ENCODE measurements at regions not wholly inside any gene's neighbourhood (a gene's known extent, or its start where the extent isn't known, plus 50 kb on each side); places are given as distances from the start of the nearest gene placed in this dataset. TPM values are rescaled to one million over a fixed set of nuclear protein-coding genes. Genes with fewer than 3 reads are reported as not detected.
"Not testable (repeated sequence)": the region's sequence is repeated elsewhere in the genome, so short reads cannot be mapped to it uniquely, and the experiment has no call there.

DNA sequence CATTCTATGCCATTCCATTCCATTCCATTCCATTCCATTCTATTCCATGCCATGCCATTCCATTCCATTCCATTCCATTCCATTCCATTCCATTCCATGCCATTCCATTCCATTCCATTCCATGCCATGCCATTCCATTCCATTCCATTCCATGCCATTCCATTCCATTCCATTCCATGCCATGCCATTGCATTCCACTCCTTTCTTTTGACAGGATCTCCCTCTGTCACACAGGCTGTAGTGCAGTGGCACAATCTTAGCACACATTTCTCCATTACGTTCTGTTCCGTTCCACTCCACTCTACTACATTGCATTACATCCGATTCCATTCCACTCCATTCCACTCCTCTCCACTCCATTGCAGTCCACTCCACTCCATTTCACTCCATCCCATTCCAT, 637.9 kb downstream of the TP53TG3F start:
- H2BK120ac ChIP-seq (ENCODE audit: low read depth, low read length); H3K27ac ChIP-seq (replicated peaks; ENCODE audit: low read length); H3K79me1 ChIP-seq (ENCODE audit: low read depth, low read length); H4K8ac ChIP-seq (ENCODE audit: low read depth, low read length); H2BK12ac ChIP-seq (ENCODE audit: low read length); H3K23ac ChIP-seq (ENCODE audit: low read depth, low read length, poor library complexity); H3K36me3 ChIP-seq (replicated peaks in 1 of 2; ENCODE audit: control insufficient read depth in 2 of 2, insufficient read depth in 2 of 2, low read length in 2 of 2); H2AFZ ChIP-seq (ENCODE audit: low read length); H2AK5ac ChIP-seq (ENCODE audit: low read depth, low read length); H2BK5ac ChIP-seq (ENCODE audit: low read length); H3K4ac ChIP-seq (ENCODE audit: low read length); H3K4me1 ChIP-seq (ENCODE audit: control insufficient read depth in 2 of 2, insufficient read depth in 1 of 2, low read depth in 1 of 2, low read length in 2 of 2); DNase-seq (ENCODE audit: low spot score); H3K4me3 ChIP-seq (ENCODE audit: low read length in 2 of 2); H4K91ac ChIP-seq (ENCODE audit: low read depth, low read length, poor library complexity); H3K27me3 ChIP-seq (ENCODE audit: control insufficient read depth in 3 of 3, insufficient read depth in 3 of 3, low read depth in 1 of 3, low read length in 3 of 3); H3K9ac ChIP-seq (ENCODE audit: low read depth, low read length, poor library complexity); H2BK15ac ChIP-seq (ENCODE audit: low read length); H3K14ac ChIP-seq (ENCODE audit: low read length); H3K18ac ChIP-seq (ENCODE audit: low read length); H3K4me2 ChIP-seq (ENCODE audit: insufficient read depth, low read length, poor library complexity, severe bottlenecking): not testable (repeated sequence)
- WGBS, 2 donors (ENCODE audit: extremely low coverage in 2 of 2, insufficient read length in 2 of 2, insufficient replicate concordance in 1 of 2) = no CpG with 5 or more reads among the region's 3 CpGs
- peaks cover 0 to 24% of the 10 kb centered on the region in 2 donors for H3K9me3 ChIP-seq (replicated peaks in 1 of 2; ENCODE audit: control insufficient read depth in 2 of 2, insufficient read depth in 1 of 2, low read depth in 1 of 2, low read length in 2 of 2)

GRCh38 chr16:34098033-34098432, 638.6 kb downstream of the TP53TG3F start:
- not testable (repeated sequence) for H3K4me1 ChIP-seq (ENCODE audit: control insufficient read depth in 2 of 2, insufficient read depth in 1 of 2, low read depth in 1 of 2, low read length in 2 of 2); H3K9ac ChIP-seq (ENCODE audit: low read depth, low read length, poor library complexity); H2BK12ac ChIP-seq (ENCODE audit: low read length); H3K4ac ChIP-seq (ENCODE audit: low read length); H2AFZ ChIP-seq (ENCODE audit: low read length); H3K4me3 ChIP-seq (ENCODE audit: low read length in 2 of 2); H3K36me3 ChIP-seq (replicated peaks in 1 of 2; ENCODE audit: control insufficient read depth in 2 of 2, insufficient read depth in 2 of 2, low read length in 2 of 2); H3K27me3 ChIP-seq (ENCODE audit: control insufficient read depth in 3 of 3, insufficient read depth in 3 of 3, low read depth in 1 of 3, low read length in 3 of 3); H2BK120ac ChIP-seq (ENCODE audit: low read depth, low read length); H2AK5ac ChIP-seq (ENCODE audit: low read depth, low read length); H2BK15ac ChIP-seq (ENCODE audit: low read length); H3K14ac ChIP-seq (ENCODE audit: low read length); H3K23ac ChIP-seq (ENCODE audit: low read depth, low read length, poor library complexity); H3K18ac ChIP-seq (ENCODE audit: low read length); H3K27ac ChIP-seq (replicated peaks; ENCODE audit: low read length); H3K79me1 ChIP-seq (ENCODE audit: low read depth, low read length); H4K91ac ChIP-seq (ENCODE audit: low read depth, low read length, poor library complexity); H3K4me2 ChIP-seq (ENCODE audit: insufficient read depth, low read length, poor library complexity, severe bottlenecking); H2BK5ac ChIP-seq (ENCODE audit: low read length); DNase-seq (ENCODE audit: low spot score)
- Histone ChIP-seq H3K9me3 (replicated peaks in 1 of 2; ENCODE audit: control insufficient read depth in 2 of 2, insufficient read depth in 1 of 2, low read depth in 1 of 2, low read length in 2 of 2) (peaks cover 0 to 24% of the 10 kb centered on the region in 2 donors), H4K8ac (ENCODE audit: low read depth, low read length) (peak overlapping the region; percentile 43)

GRCh38 chr16:34099028-34099427, 639.6 kb downstream of the TP53TG3F start:
- H2BK12ac ChIP-seq (ENCODE audit: low read length); H2BK15ac ChIP-seq (ENCODE audit: low read length); H3K27me3 ChIP-seq (ENCODE audit: control insufficient read depth in 3 of 3, insufficient read depth in 3 of 3, low read depth in 1 of 3, low read length in 3 of 3); H2BK120ac ChIP-seq (ENCODE audit: low read depth, low read length); H3K4me2 ChIP-seq (ENCODE audit: insufficient read depth, low read length, poor library complexity, severe bottlenecking); H3K79me1 ChIP-seq (ENCODE audit: low read depth, low read length); H2AK5ac ChIP-seq (ENCODE audit: low read depth, low read length); H3K18ac ChIP-seq (ENCODE audit: low read length); H2AFZ ChIP-seq (ENCODE audit: low read length); H2BK5ac ChIP-seq (ENCODE audit: low read length); H3K4ac ChIP-seq (ENCODE audit: low read length); H4K8ac ChIP-seq (ENCODE audit: low read depth, low read length); H3K36me3 ChIP-seq (replicated peaks in 1 of 2; ENCODE audit: control insufficient read depth in 2 of 2, insufficient read depth in 2 of 2, low read length in 2 of 2); H3K4me3 ChIP-seq (ENCODE audit: low read length in 2 of 2); H3K9ac ChIP-seq (ENCODE audit: low read depth, low read length, poor library complexity); H3K23ac ChIP-seq (ENCODE audit: low read depth, low read length, poor library complexity); H3K4me1 ChIP-seq (ENCODE audit: control insufficient read depth in 2 of 2, insufficient read depth in 1 of 2, low read depth in 1 of 2, low read length in 2 of 2); H3K27ac ChIP-seq (replicated peaks; ENCODE audit: low read length); H3K14ac ChIP-seq (ENCODE audit: low read length); H4K91ac ChIP-seq (ENCODE audit: low read depth, low read length, poor library complexity); DNase-seq (ENCODE audit: low spot score): not testable (repeated sequence)
- WGBS, 2 donors (ENCODE audit: extremely low coverage in 2 of 2, insufficient read length in 2 of 2, insufficient replicate concordance in 1 of 2) = 100% methylated on average over 1 of the region's 2 CpGs; no CpG with 5 or more reads in 1 of the 2 donors
- peaks cover 0 to 24% of the 10 kb centered on the region in 2 donors for H3K9me3 ChIP-seq (replicated peaks in 1 of 2; ENCODE audit: control insufficient read depth in 2 of 2, insufficient read depth in 1 of 2, low read depth in 1 of 2, low read length in 2 of 2)

Small RNA genes lying in the stretch of these regions (small RNA-seq; reads per million reads assigned to genes)
- gene AC133561.3 (ENCODE audit: insufficient read depth) (not detected), gene AC133561.4 (ENCODE audit: insufficient read depth) (not detected), gene AC140658.4 (ENCODE audit: insufficient read depth) (not detected)
